ENCODE measurements at regions not wholly inside any gene's neighbourhood (a gene's known extent, or its start where the extent isn't known, plus 50 kb on each side); places are given as distances from the start of the nearest gene placed in this dataset.

DNA sequence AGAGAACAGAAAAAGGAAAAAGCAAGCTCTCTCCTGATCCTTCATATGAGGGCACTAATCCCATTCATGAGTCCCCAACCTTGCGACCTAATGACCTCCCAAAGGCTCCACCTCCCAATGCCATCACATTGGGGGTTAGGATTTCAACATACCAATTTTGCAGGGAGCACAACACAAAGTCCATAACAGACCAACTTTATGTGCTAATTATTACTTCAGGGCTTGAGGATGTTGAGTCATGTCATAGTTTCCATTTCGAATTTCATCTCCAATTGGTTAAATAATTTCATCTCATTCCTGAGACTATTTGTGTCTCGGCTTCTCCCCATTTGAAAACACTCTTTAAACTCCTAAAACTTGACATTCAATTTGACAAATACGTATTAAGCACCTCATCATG is 69.9 kb upstream of the KLF7 start:
- Histone ChIP-seq H3K9me3 (no peaks in the 10 kb centered on the region), H3K27ac (no peak overlapping the region), H3K9ac (no peak overlapping the region), H3K4me2 (no peak overlapping the region), H4K20me1 (no peaks in the 10 kb centered on the region), H3K4me3 (no peak overlapping the region), H3K36me3 (no peaks in the 10 kb centered on the region), H3K27me3 (no peaks in the 10 kb centered on the region), H3K4me1 (0 out of 2 replicates have a peak, but pooled peaks cover 2% of the 10 kb centered on the region)
- no peak for TF ChIP-seq Cebpa-rat (IDR thresholded peaks at IDR 0.05)

DNA sequence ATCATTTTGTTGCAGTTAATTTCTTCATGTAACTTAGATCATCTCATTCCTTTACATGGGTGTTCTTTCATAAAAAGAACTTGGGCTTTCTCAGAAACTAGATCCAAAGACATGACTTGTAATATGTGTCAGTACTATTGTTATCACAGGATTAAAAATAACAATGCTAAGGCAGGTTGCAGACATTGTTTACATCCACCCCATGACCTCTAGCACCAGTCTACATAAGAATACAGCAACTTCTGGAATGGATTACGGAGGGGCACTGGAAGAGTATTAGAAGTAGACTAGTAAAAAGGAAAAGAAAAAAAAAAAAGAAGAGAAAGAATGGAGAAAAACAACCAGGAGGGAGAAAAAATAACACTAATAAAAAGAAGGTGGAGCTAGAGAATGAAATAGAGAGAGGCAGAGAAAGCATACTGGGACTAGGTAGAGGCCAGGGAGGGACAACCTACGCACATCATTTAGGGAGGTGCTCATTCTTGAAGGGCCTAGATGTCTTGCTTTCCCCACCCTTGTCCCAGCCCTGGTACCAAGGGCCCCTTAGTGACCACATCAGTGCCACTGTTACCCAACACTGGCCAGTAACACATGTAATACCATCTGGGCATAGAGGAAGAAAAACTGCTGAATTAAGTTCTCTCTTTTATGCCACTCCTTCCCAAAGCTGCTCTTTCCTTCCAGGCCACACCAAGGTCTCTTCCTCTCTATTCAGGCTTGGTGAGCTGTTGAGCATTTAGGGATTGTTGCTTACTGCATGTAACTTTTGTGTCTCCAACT is 70.6 kb upstream of the KLF7 start:
- Histone ChIP-seq H3K36me3 (no peaks in the 10 kb centered on the region), H3K4me3 (no peak overlapping the region), H3K4me2 (no peak overlapping the region), H3K9ac (no peak overlapping the region), H3K4me1 (0 out of 2 replicates have a peak, but pooled peaks cover 6% of the 10 kb centered on the region), H3K27me3 (no peaks in the 10 kb centered on the region), H3K27ac (no peak overlapping the region), H3K9me3 (no peaks in the 10 kb centered on the region), H4K20me1 (no peaks in the 10 kb centered on the region)
- no peak for TF ChIP-seq Cebpa-rat (IDR thresholded peaks at IDR 0.05)

DNA sequence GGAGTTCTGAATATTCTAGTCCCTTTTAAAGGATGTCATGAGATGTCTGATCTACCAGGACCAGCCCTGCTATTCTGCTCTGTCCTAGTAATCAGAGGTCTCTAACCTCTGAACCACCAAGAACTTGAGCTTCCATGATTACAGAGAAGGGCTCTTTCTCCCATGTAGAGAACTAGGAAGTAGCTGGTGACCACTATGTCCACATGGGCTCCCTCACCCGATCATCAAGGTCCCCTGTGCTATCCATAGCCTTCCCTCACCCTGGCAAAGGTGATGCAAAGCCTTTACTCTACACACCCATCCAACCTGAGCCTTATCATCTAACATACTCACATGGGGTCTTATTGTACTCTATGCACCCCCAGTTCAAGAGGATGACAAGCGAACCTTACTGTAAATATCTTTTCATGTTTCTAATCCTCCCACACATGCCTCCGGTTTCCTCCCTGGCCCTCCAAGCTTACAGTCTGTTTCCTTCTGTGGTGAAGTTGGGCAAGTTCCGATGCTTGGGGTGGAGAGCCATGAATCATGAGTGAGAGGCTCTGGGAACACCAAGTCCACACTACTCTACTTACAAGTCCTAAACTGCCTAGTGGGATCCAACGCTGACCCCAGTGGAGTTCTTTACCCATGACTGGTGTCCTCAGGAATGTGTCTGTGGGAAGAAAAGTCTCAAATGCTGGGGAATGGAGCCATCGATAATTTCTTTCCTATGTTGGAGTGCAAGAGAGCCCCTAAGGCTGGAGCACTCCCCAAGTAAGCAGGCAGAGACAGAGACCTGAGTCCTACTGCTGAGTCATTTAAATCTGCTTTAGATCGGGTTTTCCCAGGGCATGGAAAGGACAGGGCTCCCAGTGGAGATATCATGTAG is 73.3 kb upstream of the KLF7 start:
- Histone ChIP-seq H3K4me2 (peak overlapping the region; percentile 15), H3K4me1 (0 out of 2 replicates have a peak, but pooled peaks cover 6% of the 10 kb centered on the region), H3K36me3 (no peaks in the 10 kb centered on the region), H4K20me1 (no peaks in the 10 kb centered on the region), H3K9ac (no peak overlapping the region), H3K9me3 (no peaks in the 10 kb centered on the region), H3K4me3 (no peak overlapping the region), H3K27ac (no peak overlapping the region), H3K27me3 (no peaks in the 10 kb centered on the region)
- TF ChIP-seq Cebpa-rat (IDR thresholded peaks at IDR 0.05), result no peak

DNA sequence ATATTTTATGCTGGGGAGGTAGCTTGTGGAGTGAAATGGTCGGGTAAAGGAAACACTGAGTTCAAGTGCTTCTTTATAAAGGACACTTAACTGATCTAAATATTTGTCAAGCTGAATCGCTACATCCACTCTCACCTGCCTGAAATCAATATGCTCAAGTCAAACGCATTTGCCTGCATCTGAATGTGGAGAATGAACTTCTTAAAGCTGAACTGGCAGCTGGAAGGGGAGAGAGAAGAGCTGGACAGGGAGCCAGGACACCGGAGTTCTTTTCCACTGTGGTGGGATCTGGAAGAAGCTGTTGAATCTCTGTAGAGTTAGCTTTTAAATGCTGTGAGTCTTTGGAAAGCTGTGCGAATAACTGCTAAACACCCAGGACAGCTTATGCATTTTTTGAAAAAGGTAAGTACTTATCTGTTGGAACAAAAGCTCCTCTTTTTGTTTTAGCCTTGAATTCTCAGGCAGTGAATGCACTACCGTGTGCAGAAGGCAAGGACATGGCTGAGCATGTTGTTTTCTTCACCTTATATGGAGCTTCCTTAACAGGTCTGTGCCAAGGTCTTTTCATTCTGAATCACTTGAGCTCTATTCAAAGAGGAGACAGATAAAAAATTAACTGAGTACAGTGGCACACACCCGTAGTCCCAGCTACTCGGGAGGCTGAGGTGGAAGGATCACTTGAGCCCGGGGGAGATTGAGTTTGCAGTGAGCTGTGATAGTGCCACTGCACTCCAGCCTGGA is 74.2 kb upstream of the KLF7 start:
- H3K9ac ChIP-seq, result no peak overlapping the region
- no peaks in the 10 kb centered on the region for H4K20me1 ChIP-seq
- no peaks in the 10 kb centered on the region for H3K27me3 ChIP-seq
- no peak overlapping the region for H3K4me2 ChIP-seq
- no peaks in the 10 kb centered on the region for H3K36me3 ChIP-seq
- TF ChIP-seq Cebpa-rat (IDR thresholded peaks at IDR 0.05), result no peak
- no peak overlapping the region for H3K4me3 ChIP-seq
- H3K4me1 ChIP-seq, result 0 out of 2 replicates have a peak, but pooled peaks cover 6% of the 10 kb centered on the region
- no peaks in the 10 kb centered on the region for H3K9me3 ChIP-seq
- no peak overlapping the region for H3K27ac ChIP-seq

DNA sequence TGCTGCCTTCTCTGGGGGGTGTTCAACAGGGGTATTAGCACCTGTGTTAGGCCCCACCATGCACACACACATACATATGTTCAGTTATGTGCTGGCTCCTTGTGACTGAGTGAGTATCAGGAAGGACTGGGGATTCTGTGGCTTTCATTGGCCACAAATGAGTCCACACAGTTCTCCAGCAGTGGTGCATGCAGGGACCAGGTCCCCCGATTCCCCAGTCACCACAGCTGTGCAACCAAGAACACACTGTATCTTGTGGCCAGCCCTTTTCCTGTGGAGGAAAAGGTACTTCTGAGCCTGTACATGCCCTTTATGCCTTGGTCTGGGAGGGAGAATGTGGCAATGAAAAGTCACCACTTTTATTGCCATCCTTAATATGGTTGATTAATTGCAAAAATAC is 74.9 kb upstream of the KLF7 start:
- Histone ChIP-seq H3K9me3 (no peaks in the 10 kb centered on the region), H3K4me1 (0 out of 2 replicates have a peak, but pooled peaks cover 6% of the 10 kb centered on the region), H3K4me3 (no peak overlapping the region), H3K9ac (no peak overlapping the region), H3K27ac (no peak overlapping the region), H3K36me3 (no peaks in the 10 kb centered on the region), H4K20me1 (no peaks in the 10 kb centered on the region), H3K4me2 (0 out of 2 replicates have a peak overlapping the region, but pooled peaks have one; percentile 7), H3K27me3 (no peaks in the 10 kb centered on the region)
- no peak for TF ChIP-seq Cebpa-rat (IDR thresholded peaks at IDR 0.05)

DNA sequence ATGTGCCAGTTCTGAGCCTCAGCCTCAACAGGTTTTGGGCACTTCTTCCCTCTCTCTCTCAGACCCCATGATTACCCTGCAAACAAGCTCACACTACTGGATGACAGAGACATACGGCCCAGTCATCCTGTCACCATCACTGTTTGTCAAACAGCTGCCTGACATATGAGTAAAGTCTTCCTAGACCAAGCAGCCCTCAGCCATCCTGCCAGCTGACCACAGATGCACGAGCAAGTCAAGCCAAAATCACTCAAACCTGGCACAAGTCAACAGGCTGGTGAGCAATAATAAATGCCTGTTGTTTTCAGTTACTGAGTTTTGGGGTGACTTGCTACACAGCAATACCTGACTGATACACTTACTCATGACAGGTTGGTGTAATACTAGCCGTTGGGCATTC is 75.5 kb upstream of the KLF7 start:
- Histone ChIP-seq H3K27ac (no peak overlapping the region), H4K20me1 (no peaks in the 10 kb centered on the region), H3K27me3 (no peaks in the 10 kb centered on the region), H3K9me3 (no peaks in the 10 kb centered on the region), H3K36me3 (no peaks in the 10 kb centered on the region), H3K4me1 (0 out of 2 replicates have a peak, but pooled peaks cover 6% of the 10 kb centered on the region), H3K4me2 (no peak overlapping the region), H3K9ac (no peak overlapping the region), H3K4me3 (no peak overlapping the region)
- TF ChIP-seq Cebpa-rat (IDR thresholded peaks at IDR 0.05), result no peak

DNA sequence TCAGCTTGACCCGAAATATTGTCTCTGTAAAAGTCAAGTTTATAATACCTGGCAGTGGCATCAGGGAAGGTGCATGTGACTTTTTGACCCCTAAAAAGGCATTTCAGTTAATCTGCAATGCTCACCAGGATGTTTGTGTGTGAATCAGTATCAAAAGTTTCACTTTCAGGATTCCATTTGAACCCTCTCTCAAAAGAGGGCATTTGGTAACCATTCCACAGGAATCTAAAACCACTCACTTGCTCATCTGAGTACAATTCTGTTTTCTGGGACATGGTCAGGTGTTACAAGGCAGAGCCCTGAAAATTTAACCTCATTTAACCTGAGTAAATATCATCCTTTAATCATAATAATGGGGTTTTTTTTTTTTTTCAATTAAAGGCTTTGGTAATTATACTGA is 77.9 kb upstream of the KLF7 start:
- no peak overlapping the region for H3K4me2 ChIP-seq
- no peak for TF ChIP-seq Cebpa-rat (IDR thresholded peaks at IDR 0.05)
- no peak overlapping the region for H3K27ac ChIP-seq
- no peaks in the 10 kb centered on the region for H3K36me3 ChIP-seq
- no peak overlapping the region for H3K4me3 ChIP-seq
- H4K20me1 ChIP-seq, result no peaks in the 10 kb centered on the region
- H3K27me3 ChIP-seq, result no peaks in the 10 kb centered on the region
- no peak overlapping the region for H3K9ac ChIP-seq
- no peaks in the 10 kb centered on the region for H3K9me3 ChIP-seq
- 0 out of 2 replicates have a peak, but pooled peaks cover 6% of the 10 kb centered on the region for H3K4me1 ChIP-seq

DNA sequence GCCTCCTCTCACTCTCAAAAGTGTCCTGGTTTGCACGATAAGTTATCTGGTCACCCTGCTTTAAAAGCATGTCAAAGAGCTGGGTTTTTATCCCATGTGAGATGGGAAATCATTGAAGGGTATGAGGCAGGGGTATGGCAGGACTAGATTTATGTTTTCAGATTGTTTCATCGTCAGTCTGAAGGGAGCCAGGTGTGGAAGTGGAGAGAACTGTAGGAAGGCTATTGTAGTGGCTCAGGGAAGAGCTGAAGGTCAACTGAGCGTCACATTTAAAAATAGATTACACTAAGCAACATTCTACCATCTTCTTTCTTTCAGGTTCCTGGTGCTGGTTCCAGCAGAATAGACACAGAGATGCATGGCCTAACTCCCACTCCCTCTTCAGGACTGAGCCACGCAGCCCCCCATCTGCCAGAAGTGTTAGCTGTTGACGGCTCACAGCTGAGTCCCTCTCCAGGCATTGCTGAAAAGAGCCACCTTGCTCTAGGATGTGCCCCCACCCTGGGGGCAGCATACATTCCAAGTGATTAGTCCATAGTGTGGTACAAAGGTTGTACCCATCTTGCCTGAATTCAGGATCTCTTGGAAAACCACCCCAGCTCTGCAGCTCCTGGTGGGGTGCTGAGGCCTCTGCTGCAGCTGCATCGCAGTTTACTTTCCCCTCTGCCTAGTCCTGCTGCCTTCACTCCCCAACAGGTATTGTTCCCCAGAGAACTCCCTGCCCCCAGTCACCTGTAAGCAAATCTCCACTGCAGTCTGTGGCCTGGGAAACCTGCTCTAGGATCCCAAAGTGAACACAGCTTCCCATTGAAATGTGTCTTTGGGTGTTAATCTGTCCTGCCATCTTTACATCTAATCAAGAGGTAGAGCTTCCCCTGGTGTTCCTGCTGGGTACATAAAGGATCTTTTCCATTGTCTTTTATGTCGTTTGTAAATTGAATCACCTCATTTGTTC is 79.5 kb upstream of the KLF7 start:
- H3K27me3 ChIP-seq, result no peaks in the 10 kb centered on the region
- no peaks in the 10 kb centered on the region for H3K36me3 ChIP-seq
- no peaks in the 10 kb centered on the region for H3K9me3 ChIP-seq
- no peak for TF ChIP-seq Cebpa-rat (IDR thresholded peaks at IDR 0.05)
- H3K4me3 ChIP-seq, result no peak overlapping the region
- no peak overlapping the region for H3K27ac ChIP-seq
- no peak overlapping the region for H3K9ac ChIP-seq
- H3K4me2 ChIP-seq, result no peak overlapping the region
- H3K4me1 ChIP-seq, result 0 out of 2 replicates have a peak, but pooled peaks cover 6% of the 10 kb centered on the region
- H4K20me1 ChIP-seq, result no peaks in the 10 kb centered on the region
